Stomach (tissue), 4 donors: ENCODE measurements at regions not wholly inside any gene's neighbourhood (a gene's known extent, or its start where the extent isn't known, plus 50 kb on each side); places are given as distances from the start of the nearest gene placed in this dataset.

ENCODE experiments used
- POLR2A ChIP-seq, 4 donors: fragments of 450-650 bp; IDR thresholded peaks; one replicate each; pipeline ENCODE4 v1.6.1; 2016; ENCODE audit warnings: antibody characterized with exemption in 4 of 4, control low read depth in 2 of 4, mild to moderate bottlenecking in 1 of 4, moderate library complexity in 1 of 4
- TF ChIP-seq, protein P1 (sequence below), 7 experiments: fragments of 450-650 bp in 4 of 7; fragments of 200-600 bp in 3 of 7; sonication (generic) in 3 of 7; IDR thresholded peaks; one replicate each; pipeline ENCODE4 v1.5.1; 2016 to 2019; ENCODE audit warnings: antibody characterized with exemption in 7 of 7, control low read depth in 2 of 7, mild to moderate bottlenecking in 1 of 7

- no peak for TF ChIP-seq POLR2A (IDR thresholded peaks at IDR 0.05)
- TF ChIP-seq, protein P1, sequence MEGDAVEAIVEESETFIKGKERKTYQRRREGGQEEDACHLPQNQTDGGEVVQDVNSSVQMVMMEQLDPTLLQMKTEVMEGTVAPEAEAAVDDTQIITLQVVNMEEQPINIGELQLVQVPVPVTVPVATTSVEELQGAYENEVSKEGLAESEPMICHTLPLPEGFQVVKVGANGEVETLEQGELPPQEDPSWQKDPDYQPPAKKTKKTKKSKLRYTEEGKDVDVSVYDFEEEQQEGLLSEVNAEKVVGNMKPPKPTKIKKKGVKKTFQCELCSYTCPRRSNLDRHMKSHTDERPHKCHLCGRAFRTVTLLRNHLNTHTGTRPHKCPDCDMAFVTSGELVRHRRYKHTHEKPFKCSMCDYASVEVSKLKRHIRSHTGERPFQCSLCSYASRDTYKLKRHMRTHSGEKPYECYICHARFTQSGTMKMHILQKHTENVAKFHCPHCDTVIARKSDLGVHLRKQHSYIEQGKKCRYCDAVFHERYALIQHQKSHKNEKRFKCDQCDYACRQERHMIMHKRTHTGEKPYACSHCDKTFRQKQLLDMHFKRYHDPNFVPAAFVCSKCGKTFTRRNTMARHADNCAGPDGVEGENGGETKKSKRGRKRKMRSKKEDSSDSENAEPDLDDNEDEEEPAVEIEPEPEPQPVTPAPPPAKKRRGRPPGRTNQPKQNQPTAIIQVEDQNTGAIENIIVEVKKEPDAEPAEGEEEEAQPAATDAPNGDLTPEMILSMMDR (IDR thresholded peaks at IDR 0.05): no peak
Observed at GRCh38 chr20:52039790-52040189, 151.8 kb downstream of the ZFP64 start.
